ENCODE measurements at regions not wholly inside any gene's neighbourhood (a gene's known extent, or its start where the extent isn't known, plus 50 kb on each side); places are given as distances from the start of the nearest gene placed in this dataset.

GRCh38 chr14:104244221-104245011 is 106.0 kb downstream of the KIF26A start:
- no peak for DNase-seq
- no peak for TF ChIP-seq POLR2A (IDR thresholded peaks at IDR 0.05)
- no peak for TF ChIP-seq CTCF (IDR thresholded peaks at IDR 0.05)
- Histone ChIP-seq H3K9me3 (no peaks in the 10 kb centered on the region), H3K4me1 (no peaks in the 10 kb centered on the region), H3K36me3 (no peaks in the 10 kb centered on the region), H3K27ac (no peak overlapping the region), H3K4me3 (replicated peaks in 1 of 3) (no peak overlapping the region), H3K27me3 (no peaks in the 10 kb centered on the region)
- intact Hi-C loops (cut with DNase I) = no loop called here
- 91 to 98% methylated on average over 20 to 23 of the region's 23 CpGs for WGBS, 2 donors

GRCh38 chr14:104245075-104245474 is 106.7 kb downstream of the KIF26A start:
- Histone ChIP-seq H3K27me3 (no peaks in the 10 kb centered on the region), H3K4me3 (replicated peaks in 1 of 3) (no peak overlapping the region), H3K36me3 (no peaks in the 10 kb centered on the region), H3K4me1 (no peaks in the 10 kb centered on the region), H3K27ac (no peak overlapping the region), H3K9me3 (no peaks in the 10 kb centered on the region)
- intact Hi-C loops (cut with DNase I) = no loop called here
- WGBS, 2 donors = 89 to 100% methylated on average over 3 of the region's 3 CpGs
- TF ChIP-seq CTCF (IDR thresholded peaks at IDR 0.05) (no peak), POLR2A (IDR thresholded peaks at IDR 0.05) (no peak)
- DNase-seq = no peak

- intact Hi-C loops (cut with DNase I) = no loop called here
- WGBS, 2 donors = 94 to 97% methylated on average over 2 of the region's 2 CpGs
- Histone ChIP-seq H3K36me3 (no peaks in the 10 kb centered on the region), H3K9me3 (no peaks in the 10 kb centered on the region), H3K4me1 (no peaks in the 10 kb centered on the region), H3K27me3 (no peaks in the 10 kb centered on the region), H3K4me3 (replicated peaks in 1 of 3) (no peak overlapping the region), H3K27ac (no peak overlapping the region)
- TF ChIP-seq POLR2A (IDR thresholded peaks at IDR 0.05) (no peak), CTCF (IDR thresholded peaks at IDR 0.05) (no peak)
- DNase-seq = no peak
These were observed 107.3 kb downstream of the KIF26A start for GRCh38 chr14:104245723-104246122.

GRCh38 chr14:104246401-104247335 is 108.3 kb downstream of the KIF26A start:
- Histone ChIP-seq H3K4me1 (no peaks in the 10 kb centered on the region), H3K36me3 (no peaks in the 10 kb centered on the region), H3K4me3 (replicated peaks in 1 of 3) (no peak overlapping the region), H3K27me3 (no peaks in the 10 kb centered on the region), H3K27ac (no peak overlapping the region), H3K9me3 (no peaks in the 10 kb centered on the region)
- WGBS, 2 donors = 81 to 85% methylated on average over 12 to 19 of the region's 19 CpGs
- intact Hi-C loops (cut with DNase I) = no loop called here
- no peak for DNase-seq
- TF ChIP-seq POLR2A (IDR thresholded peaks at IDR 0.05) = no peak
- no peak for TF ChIP-seq CTCF (IDR thresholded peaks at IDR 0.05)
